D721Med (cell line): ENCODE measurements at regions not wholly inside any gene's neighbourhood (a gene's known extent, or its start where the extent isn't known, plus 50 kb on each side); places are given as distances from the start of the nearest gene placed in this dataset.
"Not testable (repeated sequence)": the region's sequence is repeated elsewhere in the genome, so short reads cannot be mapped to it uniquely, and the experiment has no call there.

Experiments
- DNase-seq: peaks from one replicate; pipeline ENCODE4 v3.0.0; 2011; ENCODE audit warnings: low spot score; ENCODE audit not compliant: insufficient read length
- FAIRE-seq: peaks from 2 replicates; lab custom pipeline; 2011; peaks lifted over from hg19 to GRCh38; lab: Jason Lieb, UNC
- CTCF ChIP-seq: IDR thresholded peaks from 2 replicates; pipeline ENCODE4 v1.5.1; 2012; ENCODE audit warnings: mild to moderate bottlenecking, control low read depth; ENCODE audit not compliant: insufficient read depth; ENCODE audit errors: missing control alignments

GRCh38 chr12:131333621-131334440 is 377.1 kb upstream of the SFSWAP start:
- DNase-seq: no peak
- no peak for TF ChIP-seq CTCF
- FAIRE-seq: no peak

DNA sequence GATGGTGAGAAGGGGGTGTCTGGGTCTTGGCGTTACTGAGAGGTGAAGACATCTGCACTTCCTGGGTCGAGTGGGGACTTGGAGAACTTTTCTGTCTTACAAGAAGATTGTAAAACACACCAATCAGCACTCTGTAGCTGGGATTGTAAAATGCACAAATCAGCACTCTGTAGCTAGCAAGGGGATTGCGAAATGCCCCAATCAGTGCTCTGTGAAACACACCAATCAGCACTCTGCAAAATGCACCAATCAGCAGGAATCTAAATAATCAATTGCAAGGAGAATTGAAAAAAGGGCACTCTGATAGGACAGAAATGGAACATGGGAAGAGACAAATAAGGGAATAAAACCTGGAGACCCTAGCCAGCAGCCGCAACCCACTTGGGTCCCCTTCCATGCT is 376.1 kb upstream of the SFSWAP start:
- TF ChIP-seq CTCF: no peak
- FAIRE-seq (no peak), DNase-seq (no peak)

DNA sequence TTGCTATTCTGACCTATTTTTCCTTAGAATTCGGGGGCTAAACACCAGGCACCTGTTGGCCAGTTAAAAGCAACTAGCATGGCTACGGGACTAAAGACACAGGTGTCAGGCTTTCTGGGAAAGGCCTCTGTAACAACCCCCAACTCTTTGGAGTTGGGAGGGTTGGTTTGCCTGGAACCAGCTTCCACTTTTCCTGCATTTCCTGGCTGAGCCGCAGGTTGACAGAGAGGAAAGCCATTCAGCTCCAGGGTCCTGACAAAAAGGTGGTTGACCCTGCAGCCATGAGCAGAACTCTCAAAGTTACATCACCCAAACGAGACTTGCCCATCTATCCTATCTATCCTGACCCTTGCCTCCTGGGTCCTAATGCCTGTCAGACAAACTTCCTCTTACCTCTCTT is 375.4 kb upstream of the SFSWAP start:
- no peak for TF ChIP-seq CTCF
- FAIRE-seq: no peak
- DNase-seq: no peak

DNA sequence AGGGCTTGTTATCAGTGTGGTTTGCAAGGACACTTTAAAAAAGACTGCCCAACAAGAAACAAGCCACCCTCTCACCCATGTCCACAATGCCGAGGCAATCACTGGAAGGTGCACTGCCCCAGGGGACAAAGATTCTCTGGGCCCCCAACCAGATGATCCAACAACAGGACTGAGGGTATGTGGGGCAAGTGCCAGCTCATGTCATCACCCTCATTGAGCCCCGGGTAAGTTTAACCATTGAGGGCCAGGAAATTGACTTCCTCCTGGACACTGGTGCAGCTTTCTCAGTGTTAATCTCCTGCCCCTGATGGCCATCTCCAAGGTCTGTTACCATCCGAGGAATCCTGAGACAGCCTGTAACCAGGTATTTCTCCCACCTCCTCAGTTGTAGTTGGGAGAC is 373.0 kb upstream of the SFSWAP start:
- DNase-seq: not testable (repeated sequence)

DNA sequence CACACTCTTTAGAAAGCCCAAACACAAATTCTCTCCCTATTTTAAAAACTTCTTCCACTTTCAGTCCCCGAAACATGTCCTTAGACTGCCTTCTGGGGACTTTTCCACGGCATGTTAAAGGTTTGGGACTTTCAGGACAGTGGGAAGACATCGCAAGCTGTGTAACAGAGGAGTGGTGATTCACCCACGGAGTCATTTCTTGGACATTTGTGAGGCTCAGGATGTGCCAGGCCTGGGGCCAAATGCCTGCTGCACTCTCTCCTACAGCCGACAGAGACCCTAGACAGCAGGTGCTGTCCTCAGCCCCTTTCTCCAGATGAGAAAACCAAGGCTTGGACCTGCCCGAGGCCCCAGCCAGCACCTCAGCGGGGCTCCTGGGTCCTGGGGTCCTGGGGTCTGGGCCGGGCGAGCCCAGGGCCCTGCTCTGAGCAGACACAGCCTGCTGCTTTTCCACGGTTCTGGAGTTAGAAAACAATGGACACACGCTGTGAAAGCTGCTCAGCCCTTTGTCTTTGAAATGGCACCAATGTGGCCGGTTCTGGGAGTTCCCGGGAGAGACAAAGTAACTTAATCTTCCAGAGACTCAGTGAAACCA is 370.2 kb upstream of the SFSWAP start:
- DNase-seq (no peak), FAIRE-seq (no peak)
- TF ChIP-seq CTCF: no peak

More for the DNA sequence above, 373.0 kb upstream of the SFSWAP start:
- FAIRE-seq: not testable (repeated sequence)

GRCh38 chr12:131341608-131342007 is 369.3 kb upstream of the SFSWAP start:
- not testable (repeated sequence) for FAIRE-seq, DNase-seq

DNA sequence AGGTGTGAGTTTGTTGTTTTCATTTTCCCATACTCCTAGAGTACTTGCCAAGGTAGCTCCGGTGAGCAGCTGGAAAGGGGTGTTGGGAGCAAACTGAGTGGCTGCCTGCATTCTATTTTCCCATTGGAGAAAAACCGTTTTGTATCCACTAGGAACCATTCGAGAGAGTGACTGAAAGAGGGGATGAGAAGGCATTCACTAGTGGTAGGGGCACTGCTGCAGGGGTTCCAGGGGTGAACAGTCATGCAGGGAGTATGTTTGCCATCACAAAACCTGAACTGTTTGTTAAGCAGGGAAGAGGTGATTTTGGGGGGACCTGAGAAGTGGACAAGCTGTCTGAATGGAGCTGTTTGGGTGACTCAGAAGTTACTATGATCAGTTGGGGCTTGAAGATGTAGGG is 367.5 kb upstream of the SFSWAP start:
- DNase-seq, FAIRE-seq: not testable (repeated sequence)

DNA sequence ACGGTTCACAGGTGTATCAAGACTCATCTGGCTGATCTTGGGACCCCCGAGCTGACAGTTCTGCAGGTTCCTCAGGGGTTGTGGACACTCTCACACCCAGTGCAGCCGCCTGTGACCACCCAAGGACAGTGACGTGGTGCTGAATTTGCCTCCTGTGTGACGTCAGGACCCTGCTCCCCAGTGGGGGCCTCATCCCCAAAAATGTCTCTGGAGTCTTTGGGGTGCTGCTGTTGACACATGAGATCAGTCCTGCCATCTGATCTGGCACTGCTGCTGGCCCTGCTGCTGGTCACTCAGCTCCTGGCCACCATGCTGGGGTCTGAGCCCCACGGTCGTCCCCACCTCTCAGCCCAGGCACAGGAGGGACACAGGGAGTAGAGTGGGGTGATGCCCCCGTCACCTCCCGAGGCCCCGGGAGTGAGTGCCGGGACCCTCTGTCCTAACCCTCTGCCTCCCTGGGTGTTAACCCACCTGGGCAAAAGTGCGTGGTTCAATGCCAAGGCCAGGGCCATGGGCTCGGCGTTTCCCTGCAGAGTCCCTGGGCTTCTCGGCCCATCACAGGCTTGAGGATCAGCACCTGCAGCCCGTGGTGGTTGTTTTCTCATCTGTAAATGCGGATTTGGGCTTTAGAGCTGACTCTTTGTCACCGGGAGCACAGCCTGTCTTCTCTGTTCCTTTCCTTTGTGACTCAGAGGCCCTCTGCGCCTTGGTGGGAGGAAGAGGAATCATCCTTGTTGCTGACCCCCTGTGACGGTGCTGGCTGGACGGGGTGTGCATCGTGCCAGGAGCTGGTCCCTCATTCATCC is 366.0 kb upstream of the SFSWAP start:
- not testable (repeated sequence) for FAIRE-seq, DNase-seq
